ENCODE measurements at regions not wholly inside any gene's neighbourhood (a gene's known extent, or its start where the extent isn't known, plus 50 kb on each side); places are given as distances from the start of the nearest gene placed in this dataset.

GRCh38 chr2:157125685-157126084 is 131.8 kb upstream of the GALNT5 start:
- Histone ChIP-seq H3K79me2 (ENCODE audit: control insufficient read depth, insufficient read depth, low read length) (no peaks in the 10 kb centered on the region), H3K36me3 (ENCODE audit: control insufficient read depth in 2 of 2, extremely low read depth in 1 of 2, insufficient read depth in 2 of 2, low read length in 2 of 2) (no peaks in the 10 kb centered on the region), H3K4me1 (ENCODE audit: control insufficient read depth, extremely low read depth, insufficient read depth, low read length) (no peaks in the 10 kb centered on the region), H2AFZ (ENCODE audit: low read depth, low read length) (no peak overlapping the region), H3K27me3 (ENCODE audit: control insufficient read depth in 2 of 2, insufficient read depth in 2 of 2, low read length in 2 of 2) (no peaks in the 10 kb centered on the region), H3K9ac (replicated peaks; ENCODE audit: extremely low read depth, insufficient read depth, low read length) (no peak overlapping the region), H4K20me1 (replicated peaks; ENCODE audit: control insufficient read depth, extremely low read depth, insufficient read depth, low read length) (no peaks in the 10 kb centered on the region), H3K27ac (ENCODE audit: insufficient read depth, low read depth, low read length) (no peak overlapping the region), H3K4me2 (ENCODE audit: insufficient read depth, low read length) (no peak overlapping the region), H3K9me1 (replicated peaks; ENCODE audit: control insufficient read depth, extremely low read depth, insufficient read depth, low read length) (no peaks in the 10 kb centered on the region), H3K4me3 (replicated peaks in 1 of 3; ENCODE audit: insufficient read depth in 1 of 3, low read depth in 1 of 3, low read length in 3 of 3) (no peak overlapping the region), H3K9me3 (replicated peaks; ENCODE audit: control insufficient read depth, insufficient read depth, low read length) (no peaks in the 10 kb centered on the region)
- DNase-seq (ENCODE audit: low read depth, low spot score) = no peak
- BruUV-seq (replicated peaks) = no TSS peak
- dilution Hi-C loops (cut with MboI; ENCODE audit: extremely low pct_ligation_motif_present, low sequenced_read_pairs) (no loop called here), intact Hi-C loops (cut with micrococcal nuclease) (no loop called here)
- FAIRE-seq = no peak
- TF ChIP-seq EZH2 (IDR thresholded peaks at IDR 0.05; ENCODE audit: borderline replicate concordance, low read depth, low read length, severe bottlenecking) (no peak), POLR2AphosphoS5 (IDR thresholded peaks at IDR 0.05; ENCODE audit: insufficient read depth, low read depth, low read length) (no peak), FOS (IDR thresholded peaks at IDR 0.05; ENCODE audit: borderline replicate concordance, insufficient read depth, low read length) (no peak), GATA2 (IDR thresholded peaks at IDR 0.05; ENCODE audit: insufficient read depth, insufficient read length, low read depth, low read length) (no peak), MYC (IDR thresholded peaks at IDR 0.05; ENCODE audit: low read depth, low read length) (no peak), JUN (IDR thresholded peaks at IDR 0.05; ENCODE audit: borderline replicate concordance, insufficient read depth, insufficient read length, low read depth) (no peak), POLR2A (IDR thresholded peaks at IDR 0.05; ENCODE audit: low read depth, low read length) (no peak)
- TF ChIP-seq, protein P1, sequence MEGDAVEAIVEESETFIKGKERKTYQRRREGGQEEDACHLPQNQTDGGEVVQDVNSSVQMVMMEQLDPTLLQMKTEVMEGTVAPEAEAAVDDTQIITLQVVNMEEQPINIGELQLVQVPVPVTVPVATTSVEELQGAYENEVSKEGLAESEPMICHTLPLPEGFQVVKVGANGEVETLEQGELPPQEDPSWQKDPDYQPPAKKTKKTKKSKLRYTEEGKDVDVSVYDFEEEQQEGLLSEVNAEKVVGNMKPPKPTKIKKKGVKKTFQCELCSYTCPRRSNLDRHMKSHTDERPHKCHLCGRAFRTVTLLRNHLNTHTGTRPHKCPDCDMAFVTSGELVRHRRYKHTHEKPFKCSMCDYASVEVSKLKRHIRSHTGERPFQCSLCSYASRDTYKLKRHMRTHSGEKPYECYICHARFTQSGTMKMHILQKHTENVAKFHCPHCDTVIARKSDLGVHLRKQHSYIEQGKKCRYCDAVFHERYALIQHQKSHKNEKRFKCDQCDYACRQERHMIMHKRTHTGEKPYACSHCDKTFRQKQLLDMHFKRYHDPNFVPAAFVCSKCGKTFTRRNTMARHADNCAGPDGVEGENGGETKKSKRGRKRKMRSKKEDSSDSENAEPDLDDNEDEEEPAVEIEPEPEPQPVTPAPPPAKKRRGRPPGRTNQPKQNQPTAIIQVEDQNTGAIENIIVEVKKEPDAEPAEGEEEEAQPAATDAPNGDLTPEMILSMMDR (IDR thresholded peaks at IDR 0.05; ENCODE audit: extremely low read depth in 1 of 2, insufficient read depth in 1 of 2, low read depth in 1 of 2, low read length in 2 of 2) = no peak
- CTCF ChIA-PET = no interaction called here
- POLR2A ChIA-PET = no interaction called here

Data from endothelial cell of umbilical vein (primary cell).